MCF 10A (cell line): ENCODE measurements at regions not wholly inside any gene's neighbourhood (a gene's known extent, or its start where the extent isn't known, plus 50 kb on each side); places are given as distances from the start of the nearest gene placed in this dataset. TPM values are rescaled to one million over a fixed set of nuclear protein-coding genes. Genes with fewer than 3 reads are reported as not detected.
A peak's percentile ranks its signal among the peaks of the same experiment; 100 is the strongest.

Source experiments
- BruUV-seq: library from RNA; stranded (reverse); fragments of 400-500 nt; replicated peaks from 2 replicates; lab custom pipeline; 2021; lab: Mats Ljungman, UMichigan
- CTCF ChIA-PET: fragments of 300-600 bp; sonication (Branson Sonifier 250); formaldehyde crosslinking; extraction: SDS; loops from one replicate; lab custom pipeline; 2021; ENCODE audit warnings: antibody characterized with exemption, inconsistent platforms; lab: Yijun Ruan, JAX
- POLR2A ChIA-PET: fragments of 300-600, 350-650 bp; sonication (Branson Sonifier 250); formaldehyde crosslinking; extraction: SDS; loops from one replicate; lab custom pipeline; 2020; ENCODE audit warnings: antibody characterized with exemption, inconsistent platforms; lab: Yijun Ruan, JAX
- DNase-seq: peaks from one replicate; pipeline ENCODE4 v3.0.0-alpha.2; 2018; ENCODE audit not compliant: unreplicated experiment
- H3K27ac Mint-ChIP-seq: one replicate; pipeline ENCODE4 v1.8.0; 2022; ENCODE audit warnings: mild to moderate bottlenecking, low read depth, mixed read lengths; ENCODE audit not compliant: unreplicated experiment
- H3K27me3 Mint-ChIP-seq: one replicate; pipeline ENCODE4 v1.8.0; 2022; ENCODE audit warnings: mixed read lengths; ENCODE audit not compliant: insufficient read depth, unreplicated experiment
- H3K36me3 Mint-ChIP-seq: one replicate; pipeline ENCODE4 v1.8.0; 2022; ENCODE audit warnings: mild to moderate bottlenecking, moderate library complexity, mixed read lengths; ENCODE audit not compliant: insufficient read depth, unreplicated experiment
- H3K4me1 Mint-ChIP-seq: one replicate; pipeline ENCODE4 v1.8.0; 2022; ENCODE audit warnings: mixed read lengths; ENCODE audit not compliant: insufficient read depth, unreplicated experiment
- H3K4me3 Mint-ChIP-seq: one replicate; pipeline ENCODE4 v1.8.0; 2022; ENCODE audit warnings: mild to moderate bottlenecking, moderate library complexity, mixed read lengths; ENCODE audit not compliant: unreplicated experiment
- H3K9me3 Mint-ChIP-seq: one replicate; pipeline ENCODE4 v1.8.0; 2022; ENCODE audit warnings: mixed read lengths; ENCODE audit not compliant: unreplicated experiment
- CTCF ChIP-seq: fragments of 200-600 bp; IDR thresholded peaks from one replicate; pipeline ENCODE4 v1.8.0; 2022; ENCODE audit warnings: antibody characterized with exemption, mild to moderate bottlenecking; ENCODE audit not compliant: unreplicated experiment
- intact Hi-C: fragments of 100-400 bp; cut with micrococcal nuclease; formaldehyde crosslinking; loops from 2 replicates; pipeline ENCODE4 v1.14.1; 2022
- microRNA-seq: library from miRNA; unstranded; fragments of <30 nt; microRNA quantifications from one replicate; pipeline ENCODE4 v1.2.0, GENCODE V29; 2022

GRCh38 chr3:118842147-118842863, 192.3 kb downstream of the IGSF11 start:
- peak; percentile 23 for DNase-seq
- no peak for TF ChIP-seq CTCF
- no peak overlapping the region for H3K4me3 Mint-ChIP-seq
- intact Hi-C loops: no loop called here
- H3K4me1 Mint-ChIP-seq: no peaks in the 10 kb centered on the region
- peaks cover 19% of the 10 kb centered on the region for H3K9me3 Mint-ChIP-seq
- POLR2A ChIA-PET: no interaction called here
- CTCF ChIA-PET: interaction anchor here (0.6 to 0.8 kb wide), 3 partner anchors 15 to 838 kb away, joined by 3 to 4 read pairs (median 4); no protein-coding TSS in a partner anchor
- H3K27ac Mint-ChIP-seq: no peak overlapping the region
- no TSS peak for BruUV-seq
- no peaks in the 10 kb centered on the region for H3K27me3 Mint-ChIP-seq
- H3K36me3 Mint-ChIP-seq: no peaks in the 10 kb centered on the region

DNA sequence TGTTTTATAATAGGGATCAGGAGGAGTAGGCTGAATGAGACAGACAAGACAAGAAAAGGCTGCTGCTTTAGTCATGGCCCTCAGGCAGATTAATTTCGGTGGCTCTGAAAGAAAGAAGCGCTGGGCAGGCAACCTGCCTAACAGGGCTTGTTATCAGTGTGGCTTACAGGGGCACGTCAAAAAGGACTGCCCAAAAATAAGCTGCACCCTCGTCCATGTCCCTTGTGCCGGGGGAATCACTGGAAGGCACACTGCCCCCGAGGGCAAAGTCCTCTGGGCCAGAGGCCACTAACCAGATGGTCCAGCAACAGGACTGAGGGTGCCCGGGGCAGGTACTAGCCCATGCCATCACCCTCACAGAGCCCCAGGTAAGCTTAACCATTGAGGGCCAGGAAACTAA, 188.5 kb downstream of the IGSF11 start:
- H3K27ac Mint-ChIP-seq: no peak overlapping the region
- H3K4me3 Mint-ChIP-seq: no peak overlapping the region
- H3K4me1 Mint-ChIP-seq: no peaks in the 10 kb centered on the region
- peaks cover 6% of the 10 kb centered on the region for H3K9me3 Mint-ChIP-seq
- H3K27me3 Mint-ChIP-seq: no peaks in the 10 kb centered on the region
- ChIA-PET CTCF (no interaction called here), POLR2A (no interaction called here)
- BruUV-seq: no TSS peak
- no peaks in the 10 kb centered on the region for H3K36me3 Mint-ChIP-seq
- intact Hi-C loops: no loop called here
- DNase-seq: no peak
- TF ChIP-seq CTCF: no peak

Small RNA genes in the stretch of these regions (microRNA-seq; reads per million reads assigned to microRNA genes)
- gene MIR4447: not detected
